NCI-H2081 treated with DMSO at 0.1 percent for 48 hours (cell line): ENCODE measurements at regions not wholly inside any gene's neighbourhood (a gene's known extent, or its start where the extent isn't known, plus 50 kb on each side); places are given as distances from the start of the nearest gene placed in this dataset.
A peak's percentile ranks its signal among the peaks of the same experiment; 100 is the strongest.
"Not testable (repeated sequence)": the region's sequence is repeated elsewhere in the genome, so short reads cannot be mapped to it uniquely, and the experiment has no call there.

ENCODE experiments used
- DNase-seq: peaks from one replicate; lab custom pipeline; 2025; lab: John Stamatoyannopoulos, UW

DNA sequence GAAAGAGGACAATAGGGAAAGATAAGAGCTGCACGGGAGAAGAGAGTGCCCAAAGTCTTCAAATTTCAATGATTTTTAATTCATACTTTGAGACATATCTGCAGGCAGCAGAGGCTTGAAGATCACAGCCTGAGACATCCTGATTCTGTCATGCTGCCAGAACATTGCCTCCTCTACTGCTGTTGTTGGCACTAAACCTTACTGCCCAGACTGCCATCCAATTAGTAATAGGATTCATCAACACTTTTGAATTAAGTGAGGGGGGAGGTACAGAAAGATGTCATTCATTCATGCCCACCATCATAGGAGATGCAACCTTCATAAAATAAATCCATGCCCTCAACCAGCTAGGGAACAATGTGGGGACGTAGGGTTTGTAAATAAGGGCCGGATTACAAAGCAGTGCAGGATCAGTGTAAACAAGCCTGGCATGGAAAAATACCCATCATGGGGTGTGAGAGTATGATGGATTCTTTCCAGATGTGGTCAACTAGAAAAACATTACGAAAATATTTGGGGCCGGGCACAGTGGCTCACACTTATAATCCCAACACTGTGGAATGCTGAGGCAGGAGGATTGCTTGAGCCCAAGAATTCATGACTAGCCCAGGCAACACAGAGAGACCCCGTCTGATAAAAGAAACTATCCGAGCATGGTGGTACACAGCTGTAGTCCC lies 122.1 kb upstream of the DAPK1 start:
- no peak for DNase-seq

DNA sequence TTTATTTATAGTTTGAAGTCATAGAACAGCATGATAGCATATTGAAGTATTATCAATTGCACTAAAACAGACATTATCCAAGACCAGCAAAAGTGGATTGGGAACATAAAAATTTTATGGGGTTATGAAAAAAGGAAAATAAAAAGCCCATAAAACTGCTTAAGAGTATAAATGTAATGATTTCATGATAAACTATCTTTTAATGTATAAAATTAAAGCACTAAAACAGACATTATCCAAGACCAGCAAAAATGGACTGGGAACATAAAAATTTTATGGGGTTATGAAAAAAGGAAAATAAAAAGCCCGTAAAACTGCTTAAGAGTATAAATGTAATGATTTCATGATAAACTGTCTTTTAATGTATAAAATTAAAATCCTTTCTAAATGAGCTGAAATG lies 119.0 kb upstream of the DAPK1 start:
- no peak for DNase-seq

DNA sequence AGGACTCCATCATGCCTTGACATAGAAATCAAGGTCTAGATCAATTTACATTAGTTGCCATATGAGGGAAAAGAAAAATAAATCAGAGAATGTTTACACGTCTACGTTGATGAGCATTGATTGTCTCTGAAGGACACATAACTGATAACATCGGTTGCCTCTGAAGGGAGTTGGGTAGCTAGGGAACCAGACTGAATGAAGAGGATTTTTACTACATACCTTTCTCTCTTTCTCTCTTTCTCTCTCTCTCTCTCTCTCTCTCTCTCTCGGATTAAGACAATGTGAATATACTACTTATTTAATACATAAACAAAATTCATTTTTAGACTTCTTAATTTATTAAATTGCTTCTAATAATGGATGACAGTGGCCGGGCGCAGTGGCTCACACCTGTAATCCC lies 118.4 kb upstream of the DAPK1 start:
- no peak for DNase-seq

DNA sequence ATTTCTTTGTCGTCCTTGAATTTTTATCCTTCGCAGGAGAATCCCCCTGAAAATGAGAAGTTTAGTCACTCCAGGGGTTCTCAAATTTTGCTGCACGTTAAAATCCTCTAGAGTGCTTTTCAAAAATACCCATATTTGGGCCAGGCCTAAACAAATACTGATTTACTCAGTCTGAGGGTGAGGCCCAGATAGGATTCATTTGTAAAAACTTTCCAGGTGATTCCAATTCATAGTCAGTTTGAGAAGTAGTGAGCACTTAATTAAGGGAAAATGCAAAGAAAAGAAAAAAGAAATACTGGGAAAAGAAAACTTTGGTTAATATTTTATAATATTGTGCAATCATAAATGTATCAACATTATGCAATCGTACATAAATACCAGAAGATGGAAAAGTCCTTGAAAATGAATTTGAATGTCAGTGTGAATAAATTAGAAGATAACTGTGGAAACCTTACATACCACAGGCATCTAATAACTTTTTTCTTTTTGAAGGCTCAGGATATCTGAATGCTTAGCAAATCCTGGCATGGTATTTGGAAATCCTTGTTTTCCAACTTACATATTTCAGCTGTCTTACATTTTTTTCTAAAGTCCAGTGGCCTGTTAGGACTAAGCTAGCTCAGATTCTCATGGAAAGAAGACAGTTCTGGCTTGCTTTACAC lies 116.5 kb upstream of the DAPK1 start:
- DNase-seq = no peak

DNA sequence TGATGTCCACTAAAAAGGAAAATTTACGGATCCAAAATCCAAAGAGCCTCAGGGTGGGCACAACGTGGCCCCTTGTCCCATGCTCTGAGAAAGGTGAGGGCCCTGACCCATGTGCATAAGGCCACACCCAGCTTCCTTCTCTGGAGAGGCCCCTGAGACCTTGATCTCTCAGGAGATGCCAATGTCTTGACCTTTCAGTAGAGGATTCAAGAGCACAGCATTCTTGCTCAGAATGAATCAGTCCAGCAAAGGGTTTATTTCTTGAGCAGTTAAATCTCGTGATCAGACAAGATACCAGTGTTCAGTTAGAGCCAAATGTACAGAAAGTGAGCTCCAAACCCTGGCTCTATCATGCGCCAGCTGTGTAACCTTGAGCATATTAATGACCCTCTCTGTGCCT lies 115.9 kb upstream of the DAPK1 start:
- no peak for DNase-seq

DNA sequence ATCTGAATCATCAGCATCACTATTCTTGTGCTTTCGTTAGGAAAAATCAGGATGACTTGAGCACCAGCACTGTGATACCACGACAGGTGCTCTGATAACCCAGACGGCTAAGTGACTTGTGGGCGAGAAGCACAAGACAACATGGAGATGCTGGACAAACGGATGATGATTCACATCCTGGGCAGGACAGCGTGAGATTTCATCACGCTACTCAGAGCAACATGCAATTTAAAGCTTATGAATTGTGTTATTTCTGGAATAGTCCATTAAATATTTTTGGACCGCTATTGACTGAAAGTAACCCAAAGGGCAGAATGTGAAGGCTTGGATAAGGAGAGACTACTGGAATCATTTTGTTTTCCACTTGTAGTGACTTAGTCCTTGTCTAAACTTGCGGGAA lies 114.8 kb upstream of the DAPK1 start:
- no peak for DNase-seq

DNA sequence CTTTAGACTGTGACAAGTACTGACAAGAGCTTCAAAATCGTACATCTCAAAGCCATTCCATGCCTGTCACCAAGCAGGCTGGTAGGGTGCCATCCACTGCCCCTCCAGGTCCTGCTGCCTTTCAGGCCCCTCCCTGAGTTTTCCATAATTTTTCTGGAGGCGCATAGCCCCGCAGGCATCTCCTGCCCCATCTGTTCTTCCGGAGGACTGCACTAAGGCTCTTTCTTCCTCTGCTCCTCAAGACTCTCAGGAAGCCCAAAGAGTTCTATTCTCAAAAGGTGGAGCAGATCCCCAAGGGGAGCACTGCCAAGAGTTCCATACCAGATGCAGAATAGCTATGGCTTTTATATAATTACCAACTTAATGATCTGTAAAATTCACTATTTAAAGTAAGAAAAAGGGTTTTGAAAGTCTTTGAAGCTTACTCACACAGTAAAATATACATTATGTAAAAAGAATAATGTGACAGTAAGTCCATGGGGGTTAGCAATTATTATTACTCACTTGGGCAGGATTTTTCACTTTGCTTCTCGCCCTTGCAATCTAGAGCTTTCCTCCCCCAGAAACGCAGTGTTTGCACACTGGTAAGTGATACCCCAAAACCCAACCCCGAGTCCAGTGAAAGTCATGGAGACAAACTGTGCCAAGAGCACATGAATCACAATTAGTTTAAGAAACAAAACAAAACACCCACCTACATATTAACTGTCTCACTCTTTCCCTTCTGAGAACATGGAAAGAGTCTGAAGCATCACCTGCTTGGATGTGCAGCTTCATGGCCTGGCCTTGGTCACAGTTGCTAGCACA lies 114.1 kb upstream of the DAPK1 start:
- DNase-seq = no peak

DNA sequence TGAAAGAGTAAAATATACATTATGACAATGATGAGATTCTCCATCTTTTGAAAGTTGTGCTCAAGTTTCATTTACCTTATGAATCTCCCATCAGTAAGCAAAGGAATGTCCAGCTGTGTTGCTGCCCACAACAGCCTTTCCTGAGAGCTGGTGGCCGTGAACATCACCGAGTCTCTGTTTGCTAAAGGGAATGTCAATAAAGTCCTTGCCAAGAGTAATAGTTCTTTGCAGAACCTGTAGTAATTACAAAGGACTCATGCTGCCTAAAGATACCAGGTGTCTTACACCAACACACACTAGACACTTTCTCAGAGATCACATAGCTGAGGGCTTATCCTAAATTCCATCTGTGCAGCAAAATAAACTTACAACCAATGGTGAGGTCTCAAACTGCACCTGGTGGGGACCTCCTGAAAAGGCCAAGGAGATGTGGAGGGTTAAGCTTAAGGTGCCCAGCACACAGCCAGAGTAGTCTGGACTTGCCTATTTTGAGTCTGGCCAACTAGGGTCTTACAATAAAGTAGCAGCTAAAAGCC lies 111.1 kb upstream of the DAPK1 start:
- DNase-seq = no peak

DNA sequence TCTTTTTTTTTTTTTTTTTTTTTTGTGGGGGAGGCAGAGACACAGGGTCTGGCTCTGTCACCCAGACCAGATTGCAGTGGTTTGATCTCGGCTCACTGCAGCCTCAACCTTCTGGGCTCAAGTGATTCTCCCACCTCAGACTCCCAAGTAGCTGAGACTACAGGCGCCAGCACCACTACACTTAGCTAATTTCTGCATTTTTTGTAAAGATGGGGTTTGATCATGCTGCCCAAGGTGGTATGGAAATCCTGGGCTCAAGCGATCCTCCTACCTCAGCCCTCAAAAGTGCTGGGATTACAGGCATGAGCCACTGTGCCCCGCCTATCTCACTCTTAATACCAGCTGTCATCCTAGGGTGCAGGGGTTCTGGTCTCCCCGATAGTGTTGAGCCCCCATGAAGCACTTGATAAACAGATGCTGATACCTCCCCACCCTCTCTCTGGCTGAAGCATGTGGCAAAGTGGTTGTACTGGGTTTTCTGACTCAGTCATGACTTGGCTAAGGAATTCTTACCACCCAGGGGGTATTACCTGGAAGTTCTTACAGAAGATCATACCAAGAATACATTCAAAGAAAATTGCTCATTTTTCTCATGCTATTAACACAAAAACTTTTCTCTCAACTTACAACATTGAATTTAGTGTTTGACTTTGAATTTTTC lies 110.2 kb upstream of the DAPK1 start:
- DNase-seq = no peak

DNA sequence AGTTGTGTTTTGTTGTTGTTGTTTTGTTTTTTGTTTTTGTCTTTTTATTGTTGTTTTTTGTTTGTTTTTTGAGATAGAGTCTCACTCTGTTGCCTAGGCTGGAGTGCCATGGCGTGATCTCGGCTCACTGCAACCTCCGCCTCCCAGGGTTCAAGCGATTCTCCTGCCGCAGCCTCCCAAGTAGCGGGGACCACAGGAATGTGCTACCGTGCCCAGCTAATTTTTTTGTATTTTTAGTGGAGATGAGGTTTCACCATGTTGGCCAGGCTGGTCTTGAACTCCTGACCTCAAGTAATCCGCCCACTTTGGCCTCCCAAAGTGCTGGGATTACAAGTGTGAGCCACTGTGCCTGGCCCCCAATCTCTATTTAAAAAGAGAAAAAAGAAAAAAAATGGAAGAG lies 109.0 kb upstream of the DAPK1 start:
- DNase-seq = not testable (repeated sequence)

DNA sequence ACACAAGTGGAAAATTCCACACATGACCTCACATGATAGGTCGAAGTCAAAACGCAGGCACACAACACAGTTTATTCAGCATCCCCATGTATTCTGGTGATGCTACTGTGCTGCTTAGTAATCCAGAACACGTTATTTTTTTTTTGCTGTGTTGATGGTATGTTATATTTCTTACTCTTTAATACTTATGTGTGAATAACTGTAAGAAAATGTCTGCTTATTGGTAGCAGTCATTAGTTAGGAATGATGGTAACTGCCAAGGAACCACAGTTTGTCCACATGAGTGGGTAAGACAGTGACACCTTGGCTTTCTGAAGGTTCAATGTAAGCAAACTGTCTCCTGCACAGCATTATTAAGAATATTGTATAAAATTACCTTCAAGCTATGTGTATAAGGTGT lies 107.7 kb upstream of the DAPK1 start:
- no peak for DNase-seq

DNA sequence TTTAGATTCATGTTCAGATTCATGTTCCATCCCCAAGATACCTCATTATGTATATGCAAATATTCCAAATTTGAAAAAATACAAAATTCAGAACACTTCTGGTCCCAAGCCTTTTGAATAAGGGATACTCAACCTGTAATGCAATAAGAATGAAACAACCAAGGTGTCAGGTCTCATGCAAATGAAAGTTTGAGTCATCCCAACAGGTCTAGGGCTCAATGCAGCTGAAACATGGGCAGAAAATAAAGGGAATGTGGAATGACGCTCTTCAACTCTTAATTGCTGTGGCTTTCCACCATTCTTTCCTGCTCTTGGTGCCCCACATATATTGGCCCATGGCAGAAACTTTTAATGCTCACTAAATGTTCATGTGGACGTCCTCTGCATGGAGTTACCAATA lies 107.3 kb upstream of the DAPK1 start:
- no peak for DNase-seq

DNA sequence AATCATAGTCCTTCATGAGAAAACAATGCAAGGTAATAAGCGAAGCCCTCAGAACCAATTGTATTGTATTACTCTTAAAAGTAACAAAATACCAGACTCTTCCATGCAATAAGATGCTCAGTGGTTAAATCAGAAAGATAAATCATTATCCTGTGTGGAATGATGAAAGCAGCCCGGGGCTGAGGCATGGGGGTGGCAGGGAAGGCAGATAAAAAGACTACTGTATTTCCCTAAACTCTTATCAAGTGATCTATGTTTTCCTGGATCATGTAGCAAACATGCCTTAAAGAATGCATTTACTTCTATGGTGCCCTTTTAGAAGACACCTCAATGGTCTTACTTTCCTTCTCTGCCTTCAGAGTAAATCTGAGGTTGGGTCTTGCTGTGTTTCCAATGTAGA lies 105.6 kb upstream of the DAPK1 start:
- DNase-seq = no peak

DNA sequence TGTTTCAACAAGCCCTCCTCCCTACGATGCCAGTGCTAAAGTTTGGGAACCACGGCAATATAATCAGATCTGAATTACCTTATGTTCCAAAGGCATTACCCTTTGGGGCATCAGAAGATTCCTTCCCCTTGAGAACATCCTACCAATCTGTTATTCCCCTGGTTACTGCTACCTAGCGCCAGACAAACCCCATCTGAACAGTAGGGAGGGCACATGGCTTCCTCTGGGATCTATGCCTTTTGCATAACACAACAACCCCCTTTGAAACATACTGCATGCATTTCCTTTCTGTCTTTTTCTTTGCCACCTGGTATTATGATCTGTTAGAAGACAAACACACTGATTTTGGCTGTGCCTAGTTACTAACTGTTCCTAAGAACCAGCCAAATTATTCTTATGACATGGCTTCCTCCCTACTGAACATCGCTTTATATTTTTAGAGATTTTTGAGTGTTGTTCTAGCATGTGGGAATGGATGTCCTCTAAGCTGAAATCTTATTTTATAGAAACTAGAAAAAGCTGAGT lies 103.9 kb upstream of the DAPK1 start:
- DNase-seq = no peak

DNA sequence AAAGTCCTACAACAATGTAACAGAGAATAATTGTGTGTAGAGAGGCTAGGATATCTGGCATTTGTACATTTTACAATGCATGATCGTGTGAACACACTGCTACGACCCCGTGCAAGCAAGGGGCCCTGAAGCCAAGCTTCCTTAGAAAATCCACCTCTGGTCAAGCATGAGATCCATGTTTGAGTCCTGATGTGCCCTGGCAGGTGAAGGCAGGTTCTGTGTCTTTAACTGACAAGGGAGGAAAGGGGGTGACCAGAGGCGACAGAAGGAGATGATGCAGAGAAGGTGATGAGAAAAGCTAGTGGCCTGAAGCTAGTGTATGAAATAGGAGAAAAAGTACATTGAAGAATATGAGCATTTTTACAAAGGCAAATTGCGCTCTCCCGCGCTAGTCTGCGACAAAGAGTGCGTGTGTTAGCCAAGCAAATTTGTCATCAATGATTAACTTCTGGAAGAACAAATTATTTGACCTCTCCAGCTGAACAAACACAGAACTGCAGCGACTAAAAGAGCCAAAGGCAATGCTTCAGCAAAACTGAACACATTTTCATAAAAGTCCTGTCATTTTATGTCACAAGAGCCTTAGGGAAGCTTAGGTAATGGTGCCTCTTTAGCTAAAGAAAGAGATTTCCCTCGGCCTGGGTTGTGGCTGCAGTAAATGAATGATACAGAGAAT lies 101.7 kb upstream of the DAPK1 start:
- DNase-seq = peak; percentile 37

DNA sequence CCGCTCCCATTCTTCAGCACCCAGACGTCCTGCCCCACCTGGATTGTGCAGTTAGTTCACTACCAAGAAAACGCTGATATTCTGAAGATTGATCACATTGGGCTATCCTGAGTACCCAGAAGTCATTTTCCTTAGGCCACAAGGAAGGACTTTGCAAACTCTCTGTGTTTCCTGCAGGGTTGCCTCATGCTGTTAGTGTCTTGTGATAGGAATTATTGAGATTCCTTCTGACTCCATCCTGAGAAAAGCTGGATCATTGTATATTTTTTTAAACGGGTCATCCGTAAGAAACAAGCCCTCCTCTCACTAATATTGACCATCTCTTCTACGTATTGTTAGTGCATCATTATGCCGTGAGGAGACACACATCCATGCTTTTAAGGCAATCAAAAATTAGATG lies 96.0 kb upstream of the DAPK1 start:
- no peak for DNase-seq

DNA sequence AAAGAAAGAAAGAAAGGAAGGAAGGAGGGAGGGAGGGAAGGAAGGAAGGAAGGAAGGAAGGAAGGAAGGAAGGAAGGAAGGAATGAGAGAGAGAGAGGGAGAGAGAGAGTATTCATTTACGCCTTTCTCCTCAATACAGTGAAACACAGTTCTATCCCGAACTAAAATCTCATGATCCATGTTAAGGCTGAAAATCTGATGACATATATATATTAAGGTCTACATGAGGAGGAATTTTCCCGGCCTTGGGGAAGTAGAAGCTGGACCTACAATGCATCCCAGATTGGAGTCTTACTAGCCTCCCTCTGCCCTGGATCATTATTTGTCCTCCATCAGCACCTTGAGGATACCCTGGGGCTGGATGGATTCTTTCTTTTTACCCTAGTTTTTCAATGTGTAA lies 95.1 kb upstream of the DAPK1 start:
- DNase-seq = no peak

DNA sequence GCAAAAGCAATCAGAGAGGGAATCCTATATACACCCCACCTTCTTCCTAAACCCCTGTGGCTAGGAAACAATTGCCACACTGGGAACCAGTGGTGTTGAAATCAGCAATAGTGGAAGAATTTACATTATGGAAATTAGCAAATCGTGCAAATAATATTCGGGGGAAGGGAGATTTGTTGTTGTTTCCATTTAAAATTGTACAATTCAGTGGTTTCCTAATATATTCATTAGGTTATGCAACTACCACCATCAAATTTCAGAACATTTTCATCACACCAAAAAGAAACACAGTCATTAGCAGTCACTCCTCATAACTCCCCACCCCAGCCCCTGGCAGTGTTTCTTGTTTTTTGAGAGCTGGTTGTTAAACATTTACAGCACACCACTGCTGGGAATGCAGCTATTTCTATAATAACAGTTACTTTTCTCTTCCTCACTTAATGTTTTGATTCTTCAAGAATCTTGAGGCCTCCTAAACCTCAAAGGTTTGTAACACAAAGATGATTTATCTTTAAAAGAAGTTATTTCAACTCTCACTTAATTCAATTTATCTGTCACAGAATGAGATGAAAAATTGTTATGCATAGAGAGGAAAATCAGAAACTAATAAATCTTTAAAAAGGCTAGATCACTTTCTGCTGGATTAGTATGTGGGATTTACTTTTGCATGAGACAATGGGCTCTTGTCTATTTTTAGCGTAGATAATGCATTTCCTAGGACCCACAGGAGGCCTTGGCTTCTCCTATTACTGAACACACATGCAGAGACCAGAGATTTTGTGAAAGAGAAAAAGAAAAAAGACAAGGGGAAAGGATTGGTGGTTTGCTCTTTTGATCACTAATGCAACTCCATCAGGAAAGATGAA lies 91.8 kb upstream of the DAPK1 start:
- DNase-seq = no peak

DNA sequence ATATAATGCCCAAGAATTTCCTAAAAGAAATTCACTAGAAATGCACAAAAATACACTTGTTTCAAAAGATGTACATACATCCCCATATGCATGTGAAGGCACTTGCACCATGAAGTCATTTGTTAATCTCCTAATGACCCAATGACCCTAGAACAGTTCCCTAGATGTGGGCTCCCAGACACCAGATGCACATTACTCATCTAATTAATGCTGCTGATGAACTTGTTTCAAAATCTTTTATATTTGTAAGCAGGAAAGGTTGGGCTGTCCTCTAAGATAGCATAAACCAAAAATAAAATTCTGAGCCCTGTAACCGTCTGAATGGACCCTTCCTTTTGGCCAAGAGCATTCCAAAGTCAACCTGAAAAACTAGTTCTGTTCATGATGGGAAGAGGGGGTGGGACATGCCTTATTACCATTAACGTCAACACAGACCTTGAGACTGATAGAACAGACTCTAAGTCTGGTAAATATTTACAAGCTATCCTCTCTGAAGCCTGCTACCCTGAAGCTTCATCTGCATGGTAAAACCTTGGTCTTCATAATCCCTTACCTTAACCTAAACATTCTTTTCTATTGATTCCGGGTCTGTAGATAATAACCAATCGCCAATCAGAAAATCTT lies 91.0 kb upstream of the DAPK1 start:
- DNase-seq = no peak
